BE2C (cell line): ENCODE measurements at regions not wholly inside any gene's neighbourhood (a gene's known extent, or its start where the extent isn't known, plus 50 kb on each side); places are given as distances from the start of the nearest gene placed in this dataset.

Experiments used
- DNase-seq: peaks from one replicate; pipeline ENCODE4 v3.0.0-alpha.2; 2020
- H3K27me3 ChIP-seq: fragments of 250-450 bp; sonication (Bioruptor Pico); 2 replicates; pipeline ENCODE4 v1.5.1; 2020; ENCODE audit warnings: mild to moderate bottlenecking
- H3K36me3 ChIP-seq: fragments of 250-450 bp; sonication (Bioruptor Pico); 2 replicates; pipeline ENCODE4 v1.5.1; 2020; ENCODE audit warnings: mild to moderate bottlenecking
- H3K4me1 ChIP-seq: fragments of 250-450 bp; sonication (Bioruptor Pico); 2 replicates; pipeline ENCODE4 v1.5.1; 2020
- H3K4me3 ChIP-seq: 2 replicates; pipeline ENCODE4 v1.5.1; 2011; ENCODE audit warnings: low read depth, low read length
- H3K9me3 ChIP-seq: fragments of 250-450 bp; sonication (Bioruptor Pico); 2 replicates; pipeline ENCODE4 v1.5.1; 2020
- TF ChIP-seq, protein P1 (sequence below): IDR thresholded peaks from 2 replicates; pipeline ENCODE4 v1.5.1; 2012; ENCODE audit warnings: mild to moderate bottlenecking, low read depth, low read length

GRCh38 chr4:53931461-53931961 is 132.9 kb downstream of the CHIC2 start:
- TF ChIP-seq, protein P1, sequence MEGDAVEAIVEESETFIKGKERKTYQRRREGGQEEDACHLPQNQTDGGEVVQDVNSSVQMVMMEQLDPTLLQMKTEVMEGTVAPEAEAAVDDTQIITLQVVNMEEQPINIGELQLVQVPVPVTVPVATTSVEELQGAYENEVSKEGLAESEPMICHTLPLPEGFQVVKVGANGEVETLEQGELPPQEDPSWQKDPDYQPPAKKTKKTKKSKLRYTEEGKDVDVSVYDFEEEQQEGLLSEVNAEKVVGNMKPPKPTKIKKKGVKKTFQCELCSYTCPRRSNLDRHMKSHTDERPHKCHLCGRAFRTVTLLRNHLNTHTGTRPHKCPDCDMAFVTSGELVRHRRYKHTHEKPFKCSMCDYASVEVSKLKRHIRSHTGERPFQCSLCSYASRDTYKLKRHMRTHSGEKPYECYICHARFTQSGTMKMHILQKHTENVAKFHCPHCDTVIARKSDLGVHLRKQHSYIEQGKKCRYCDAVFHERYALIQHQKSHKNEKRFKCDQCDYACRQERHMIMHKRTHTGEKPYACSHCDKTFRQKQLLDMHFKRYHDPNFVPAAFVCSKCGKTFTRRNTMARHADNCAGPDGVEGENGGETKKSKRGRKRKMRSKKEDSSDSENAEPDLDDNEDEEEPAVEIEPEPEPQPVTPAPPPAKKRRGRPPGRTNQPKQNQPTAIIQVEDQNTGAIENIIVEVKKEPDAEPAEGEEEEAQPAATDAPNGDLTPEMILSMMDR, result no peak
- Histone ChIP-seq H3K4me3 (no peak overlapping the region), H3K9me3 (no peaks in the 10 kb centered on the region), H3K4me1 (no peaks in the 10 kb centered on the region; the same call in 1 of the 2 replicates), H3K27me3 (no peaks in the 10 kb centered on the region), H3K36me3 (no peaks in the 10 kb centered on the region)
- DNase-seq, result no peak

GRCh38 chr4:53929955-53930798 is 134.2 kb downstream of the CHIC2 start:
- no peaks in the 10 kb centered on the region for H3K9me3 ChIP-seq
- DNase-seq, result peak; percentile 80
- TF ChIP-seq, protein P1, result peak; percentile 88
- no peaks in the 10 kb centered on the region for H3K27me3 ChIP-seq
- no peaks in the 10 kb centered on the region; the same call in 1 of the 2 replicates for H3K4me1 ChIP-seq
- H3K36me3 ChIP-seq, result no peaks in the 10 kb centered on the region
- H3K4me3 ChIP-seq, result no peak overlapping the region

DNA sequence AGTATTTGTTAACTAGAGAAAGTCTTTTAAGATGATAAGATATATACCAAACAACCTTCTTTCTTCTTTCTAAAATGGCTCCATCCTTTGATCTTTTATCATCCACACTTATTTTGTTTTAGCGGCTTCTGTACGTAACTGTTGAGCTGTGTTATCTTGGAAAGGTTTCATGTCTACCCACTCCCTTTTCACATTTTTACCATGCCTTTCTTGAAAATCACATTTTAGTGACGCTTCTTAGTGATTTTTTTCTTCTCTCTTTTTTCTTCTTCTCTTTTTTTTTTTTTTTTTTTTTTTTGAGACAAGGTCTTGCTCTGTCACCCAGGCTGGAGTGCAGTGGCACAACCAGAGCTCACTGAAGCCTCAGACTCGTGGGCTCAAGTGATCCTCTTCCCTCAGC is 135.1 kb downstream of the CHIC2 start:
- H3K9me3 ChIP-seq, result no peaks in the 10 kb centered on the region
- no peak for DNase-seq
- no peaks in the 10 kb centered on the region for H3K27me3 ChIP-seq
- H3K36me3 ChIP-seq, result no peaks in the 10 kb centered on the region
- no peaks in the 10 kb centered on the region; the same call in 1 of the 2 replicates for H3K4me1 ChIP-seq
- H3K4me3 ChIP-seq, result no peak overlapping the region
- TF ChIP-seq, protein P1, result no peak

- no peak for DNase-seq
- Histone ChIP-seq H3K27me3 (no peaks in the 10 kb centered on the region), H3K4me3 (no peak overlapping the region), H3K36me3 (no peaks in the 10 kb centered on the region), H3K9me3 (no peaks in the 10 kb centered on the region), H3K4me1 (no peaks in the 10 kb centered on the region; the same call in 1 of the 2 replicates)
- TF ChIP-seq, protein P1, result no peak
Measured at GRCh38 chr4:53928825-53929224, 135.6 kb downstream of the CHIC2 start.

DNA sequence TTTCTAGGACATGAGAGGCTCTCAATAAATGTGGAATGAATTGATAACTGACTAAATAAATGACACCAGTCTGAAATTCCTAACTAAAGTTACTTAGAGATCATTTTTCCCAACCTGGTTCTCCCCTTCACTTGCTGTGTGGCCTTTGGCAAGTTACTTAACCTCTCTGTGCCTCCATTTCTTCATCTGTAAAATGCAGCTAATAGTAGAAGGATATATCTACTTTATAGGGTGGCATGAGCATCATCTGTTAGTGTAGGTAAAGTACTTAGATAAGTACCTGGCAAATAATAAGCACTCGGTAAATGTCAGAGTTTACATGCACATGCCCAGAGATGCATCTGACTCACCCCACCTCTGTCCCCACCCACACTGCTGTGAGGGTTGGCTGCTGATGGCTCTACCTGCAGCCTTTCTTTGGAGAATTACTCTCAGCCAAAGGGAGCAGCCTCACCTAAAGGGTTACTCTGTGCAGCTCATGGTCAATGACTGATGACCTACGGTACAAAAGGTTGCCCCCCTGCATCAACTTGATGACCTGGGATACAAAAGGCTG is 139.3 kb downstream of the CHIC2 start:
- H3K4me1 ChIP-seq, result no peaks in the 10 kb centered on the region
- TF ChIP-seq, protein P1, result no peak

More for the DNA sequence above, 139.3 kb downstream of the CHIC2 start:
- no peaks in the 10 kb centered on the region for H3K36me3 ChIP-seq
- H3K9me3 ChIP-seq, result no peaks in the 10 kb centered on the region
- DNase-seq, result no peak
- H3K4me3 ChIP-seq, result no peak overlapping the region
- no peaks in the 10 kb centered on the region for H3K27me3 ChIP-seq
